Epithelial cell of esophagus (primary cell): ENCODE measurements at regions not wholly inside any gene's neighbourhood (a gene's known extent, or its start where the extent isn't known, plus 50 kb on each side); places are given as distances from the start of the nearest gene placed in this dataset.

Source experiments
- DNase-seq: peaks from one replicate; pipeline ENCODE4 v3.0.0; 2010; ENCODE audit warnings: low read depth
- H3K4me3 ChIP-seq: 2 replicates; pipeline ENCODE4 v1.5.1; 2011; ENCODE audit warnings: mild to moderate bottlenecking, low read length, control low read depth
- CTCF ChIP-seq: IDR thresholded peaks from 2 replicates; pipeline ENCODE4 v1.5.1; 2011; ENCODE audit warnings: low read depth, mild to moderate bottlenecking, low read length, control low read depth, inconsistent platforms; ENCODE audit not compliant: insufficient read depth; ENCODE audit errors: missing control alignments

GRCh38 chr9:99298614-99299013 lies 76.5 kb downstream of the SEC61B start:
- no peak overlapping the region for H3K4me3 ChIP-seq
- no peak for DNase-seq

GRCh38 chr9:99299211-99300102 lies 77.4 kb downstream of the SEC61B start:
- no peak overlapping the region for H3K4me3 ChIP-seq
- peak; percentile 84 for DNase-seq
- TF ChIP-seq CTCF = peak; percentile 13

More at GRCh38 chr9:99298614-99299013, 76.5 kb downstream of the SEC61B start:
- no peak for TF ChIP-seq CTCF

GRCh38 chr9:99300103-99300439 lies 78.0 kb downstream of the SEC61B start:
- no peak for TF ChIP-seq CTCF
- no peak overlapping the region for H3K4me3 ChIP-seq
- DNase-seq = no peak

- DNase-seq = no peak
- no peak for TF ChIP-seq CTCF
- H3K4me3 ChIP-seq = no peak overlapping the region
Observed at GRCh38 chr9:99300603-99301002, 78.5 kb downstream of the SEC61B start.

GRCh38 chr9:99303177-99303576 lies 81.1 kb downstream of the SEC61B start:
- H3K4me3 ChIP-seq = no peak overlapping the region
- TF ChIP-seq CTCF = no peak
- no peak for DNase-seq

- no peak for DNase-seq
- H3K4me3 ChIP-seq = no peak overlapping the region
- no peak for TF ChIP-seq CTCF
Observed at GRCh38 chr9:99305124-99305523, 83.0 kb downstream of the SEC61B start.
